ENCODE measurements at regions not wholly inside any gene's neighbourhood (a gene's known extent, or its start where the extent isn't known, plus 50 kb on each side); places are given as distances from the start of the nearest gene placed in this dataset.

DNA sequence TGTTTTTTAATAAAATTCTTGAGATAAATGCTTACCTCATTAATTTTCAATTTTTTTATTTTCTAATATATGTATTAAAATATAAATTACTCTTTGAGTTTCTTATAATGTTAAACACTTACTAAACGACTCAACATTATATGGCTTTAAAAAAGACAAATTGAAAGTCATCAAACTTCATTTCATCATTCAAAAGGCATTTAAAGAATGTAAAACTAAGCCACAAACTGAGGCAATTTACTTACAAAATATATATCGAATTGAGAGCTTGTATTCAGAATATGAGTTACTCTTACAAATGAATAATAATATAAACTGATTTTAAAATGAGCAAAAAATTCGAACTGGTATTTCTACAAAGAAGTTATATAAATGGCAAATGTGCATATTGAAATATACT is 1262.2 kb upstream of the PIK3C3 start:
- no peak for DNase-seq (ENCODE audit: low read depth)
- no peak overlapping the region for H3K4me3 ChIP-seq (ENCODE audit: low read depth, low read length)

DNA sequence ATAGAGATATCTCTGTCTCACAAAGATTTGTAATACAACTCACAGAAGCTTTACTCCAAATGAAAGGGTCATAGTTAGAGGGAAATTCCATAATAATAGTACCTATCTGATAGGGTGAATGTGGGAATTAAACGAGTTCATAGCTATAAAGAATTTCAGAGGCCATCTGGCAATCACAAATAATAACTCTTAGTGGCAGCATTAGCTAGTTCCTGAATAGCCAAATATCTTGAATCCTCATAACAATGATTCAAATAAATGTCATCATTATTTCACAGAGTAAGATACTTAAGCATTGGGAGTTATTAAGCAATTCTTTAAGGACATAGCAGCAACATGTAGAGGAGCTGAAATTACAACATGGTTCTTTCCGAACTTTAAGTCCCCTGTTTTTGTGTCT is 1265.0 kb upstream of the PIK3C3 start:
- DNase-seq (ENCODE audit: low read depth): no peak

DNA sequence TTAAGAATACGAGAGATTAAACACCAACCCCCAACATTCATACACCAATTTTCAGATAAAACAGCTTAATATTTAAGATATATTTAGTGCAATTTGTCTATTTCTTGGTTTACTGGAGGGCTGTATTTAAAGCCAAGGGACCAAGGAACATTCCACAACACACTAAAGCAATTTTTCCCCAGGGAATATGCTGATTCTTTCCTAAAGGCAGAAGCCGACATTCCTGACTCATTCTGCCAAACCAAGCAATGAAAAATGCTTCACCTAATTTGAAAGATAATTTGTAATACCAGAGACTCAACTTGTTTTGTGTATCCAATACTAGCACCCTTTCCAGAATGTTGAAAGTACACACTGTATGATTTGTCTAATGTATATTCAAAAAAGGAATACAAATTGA is 1267.6 kb upstream of the PIK3C3 start:
- H3K4me3 ChIP-seq (ENCODE audit: low read depth, low read length): no peak overlapping the region
- DNase-seq (ENCODE audit: low read depth): peak; percentile 56

More for the DNA sequence above, 1265.0 kb upstream of the PIK3C3 start:
- H3K4me3 ChIP-seq (ENCODE audit: low read depth, low read length): no peak overlapping the region

DNA sequence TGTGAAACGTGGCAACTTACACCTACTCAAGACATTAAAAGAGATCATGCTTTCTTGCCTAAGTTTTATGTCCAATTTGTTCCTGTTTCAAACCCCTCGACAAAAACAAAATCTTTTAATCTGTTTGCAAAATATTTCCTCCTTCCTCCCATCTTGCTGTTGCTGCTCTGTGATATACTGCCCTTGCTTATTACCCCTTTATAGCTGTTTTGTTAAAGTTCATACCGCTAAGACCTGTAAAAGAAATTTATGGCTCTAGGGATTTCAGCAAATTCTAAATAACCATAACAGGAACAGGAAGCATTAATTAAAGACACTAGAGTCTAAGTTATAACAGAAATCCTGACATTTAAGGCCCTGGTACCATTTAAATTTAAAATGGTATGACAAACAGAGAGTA is 1268.2 kb upstream of the PIK3C3 start:
- no peak for DNase-seq (ENCODE audit: low read depth)
- H3K4me3 ChIP-seq (ENCODE audit: low read depth, low read length): no peak overlapping the region

DNA sequence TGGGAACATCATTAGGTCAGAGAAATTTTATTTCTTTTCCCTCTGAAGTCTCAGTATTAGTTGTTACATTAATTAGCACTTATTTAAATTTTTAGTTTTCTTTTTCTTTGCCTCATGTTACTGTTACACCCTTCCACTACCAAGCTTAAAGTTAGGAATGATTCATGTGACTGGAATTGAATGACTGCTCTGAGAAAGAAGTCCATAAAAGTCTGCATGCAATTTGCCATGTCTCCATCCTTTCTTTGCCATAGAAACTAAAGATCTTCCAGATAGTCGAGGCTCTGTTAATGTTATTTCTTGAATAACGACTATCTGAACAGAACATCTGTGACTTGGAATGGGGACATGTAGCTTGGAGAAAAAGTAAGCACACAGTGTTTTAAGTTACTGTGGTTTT is 1269.8 kb upstream of the PIK3C3 start:
- H3K4me3 ChIP-seq (ENCODE audit: low read depth, low read length): no peak overlapping the region
- DNase-seq (ENCODE audit: low read depth): no peak

DNA sequence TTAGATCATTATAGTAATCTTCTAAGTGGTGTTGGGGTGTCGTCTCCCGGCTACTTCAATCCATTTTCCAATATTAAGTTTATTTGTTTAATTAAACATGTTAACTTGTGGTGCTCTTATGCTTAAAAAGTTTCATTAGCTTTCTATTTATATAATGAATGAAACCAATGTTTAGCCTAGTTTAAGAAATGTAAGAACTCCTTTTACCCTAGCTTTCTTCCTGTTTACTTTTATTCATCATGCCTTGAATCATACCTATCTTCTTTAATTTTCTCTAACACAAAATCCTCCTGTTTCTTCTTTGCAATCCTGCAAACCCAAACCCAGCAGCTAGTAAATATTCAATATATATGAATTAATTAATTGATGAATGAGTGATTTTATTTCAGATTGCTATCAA is 1276.7 kb upstream of the PIK3C3 start:
- no peak for DNase-seq (ENCODE audit: low read depth)

DNA sequence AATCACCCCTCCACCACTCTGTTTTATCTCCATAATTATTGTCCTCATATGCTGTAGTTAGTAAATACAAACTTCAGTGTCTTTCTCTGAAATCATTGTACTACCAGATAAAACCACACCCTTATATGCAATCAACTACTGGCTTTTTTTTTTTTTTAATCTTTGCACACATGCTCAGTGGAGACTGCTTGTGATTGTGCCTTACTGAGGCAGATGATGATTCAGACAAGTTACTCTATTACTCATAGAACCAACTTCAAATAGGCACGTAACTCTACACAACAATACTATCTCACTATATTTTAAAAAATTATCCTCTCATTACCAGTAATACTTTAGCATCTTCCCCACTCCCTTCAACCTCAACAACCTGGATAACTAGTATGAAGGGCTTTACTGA is 1278.4 kb upstream of the PIK3C3 start:
- DNase-seq (ENCODE audit: low read depth): peak; percentile 18
- no peak overlapping the region for H3K4me3 ChIP-seq (ENCODE audit: low read depth, low read length)

More for the DNA sequence above, 1276.7 kb upstream of the PIK3C3 start:
- no peak overlapping the region for H3K4me3 ChIP-seq (ENCODE audit: low read depth, low read length)

DNA sequence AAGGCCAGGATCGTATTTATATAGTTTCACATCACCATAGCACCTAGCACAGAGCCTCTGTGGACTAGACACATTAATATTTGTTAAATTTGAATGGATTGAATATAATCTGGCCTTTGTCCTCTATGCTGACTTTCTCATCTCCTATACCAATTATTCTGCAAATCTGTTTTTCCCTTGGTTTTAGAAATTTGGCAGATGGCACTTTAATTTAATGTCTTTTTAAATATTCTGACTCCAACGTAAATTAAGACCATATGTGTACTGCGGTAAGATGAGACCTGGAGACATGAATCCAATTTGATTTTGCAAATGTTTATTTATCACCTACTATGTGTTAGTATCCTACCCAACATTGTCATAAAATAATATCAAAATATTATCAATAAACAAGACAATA is 1281.9 kb upstream of the PIK3C3 start:
- H3K4me3 ChIP-seq (ENCODE audit: low read depth, low read length): no peak overlapping the region
- no peak for DNase-seq (ENCODE audit: low read depth)

DNA sequence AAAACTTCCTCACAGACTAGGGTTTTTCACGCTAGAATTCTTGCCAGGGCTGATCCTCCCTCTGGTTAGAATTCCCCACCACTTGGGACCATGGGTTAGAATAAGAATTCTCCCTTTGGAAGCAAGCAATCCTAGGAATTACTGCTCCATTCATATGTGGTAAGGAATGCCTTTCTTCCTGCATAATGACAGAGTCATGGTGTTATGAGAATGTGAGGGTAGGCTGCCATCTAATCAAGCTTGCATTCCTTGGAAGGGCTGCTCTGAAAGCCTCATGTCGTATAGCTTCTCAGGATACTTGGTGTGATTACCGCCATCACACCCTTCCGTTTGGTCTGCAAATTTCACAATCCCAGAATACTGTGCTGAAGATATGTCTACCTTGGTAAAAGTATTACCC is 1282.4 kb upstream of the PIK3C3 start:
- DNase-seq (ENCODE audit: low read depth): no peak
- no peak overlapping the region for H3K4me3 ChIP-seq (ENCODE audit: low read depth, low read length)

DNA sequence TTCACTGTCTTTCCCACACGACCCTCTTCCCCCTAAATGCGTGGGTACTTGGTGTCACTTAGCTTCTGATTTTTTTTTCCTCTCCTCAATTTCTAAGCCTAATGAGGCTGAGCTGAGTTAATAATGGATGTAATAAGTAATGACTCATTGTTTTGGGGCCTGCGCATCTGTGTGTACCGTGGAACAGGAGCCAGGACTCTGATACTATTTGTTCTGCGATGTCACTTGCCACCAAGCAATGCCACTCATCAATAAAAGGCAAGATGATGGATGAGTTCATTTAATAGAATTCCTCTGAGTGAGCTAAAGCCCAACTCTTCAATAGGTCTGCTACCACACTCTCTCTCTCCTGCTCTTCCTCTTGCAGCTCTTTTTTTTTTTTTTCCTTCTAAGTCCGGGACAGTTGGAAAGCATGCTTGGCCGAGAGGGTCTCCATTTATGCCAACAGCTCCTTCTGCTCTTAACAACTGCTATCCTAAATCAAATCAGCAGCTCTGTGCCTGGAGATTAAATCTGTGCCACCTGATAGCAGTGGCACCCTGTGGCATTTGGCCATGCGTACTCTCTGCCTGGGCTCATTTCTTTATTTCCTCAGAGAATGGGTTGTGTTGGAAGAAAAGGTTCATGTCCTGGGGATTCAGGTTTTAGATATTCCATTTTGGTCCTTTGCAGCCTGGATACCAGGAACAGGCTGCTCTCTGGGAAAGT is 1284.2 kb upstream of the PIK3C3 start:
- no peak for DNase-seq (ENCODE audit: low read depth)
- no peak overlapping the region for H3K4me3 ChIP-seq (ENCODE audit: low read depth, low read length)

DNA sequence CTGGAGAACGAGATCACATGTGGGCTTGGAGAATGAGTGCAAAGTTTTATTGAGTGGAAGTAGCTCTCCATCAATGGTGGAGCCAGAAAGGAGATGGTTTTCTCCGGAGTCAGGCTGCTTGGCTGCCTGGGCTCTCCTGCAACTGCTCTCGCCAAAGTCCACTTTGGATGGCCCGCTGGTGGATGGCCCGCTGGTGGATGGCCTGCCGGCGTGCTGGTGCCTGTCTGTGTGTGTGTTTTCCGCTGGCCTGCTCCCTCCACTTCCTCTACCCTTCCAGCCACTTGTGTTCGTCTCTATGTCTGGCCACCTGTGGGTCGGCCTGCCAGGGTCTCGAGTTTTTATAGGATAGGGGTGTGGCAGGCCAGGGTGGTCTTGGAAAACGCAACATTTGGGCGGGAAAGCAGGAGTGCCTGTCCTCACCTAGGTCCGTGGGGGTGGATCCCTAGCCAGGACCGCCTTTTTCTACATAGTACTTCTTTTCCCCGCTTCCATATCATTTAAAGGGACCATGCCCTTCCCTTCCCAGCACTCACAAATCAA is 1292.1 kb upstream of the PIK3C3 start:
- no peak overlapping the region for H3K4me3 ChIP-seq (ENCODE audit: low read depth, low read length)
- no peak for DNase-seq (ENCODE audit: low read depth)

DNA sequence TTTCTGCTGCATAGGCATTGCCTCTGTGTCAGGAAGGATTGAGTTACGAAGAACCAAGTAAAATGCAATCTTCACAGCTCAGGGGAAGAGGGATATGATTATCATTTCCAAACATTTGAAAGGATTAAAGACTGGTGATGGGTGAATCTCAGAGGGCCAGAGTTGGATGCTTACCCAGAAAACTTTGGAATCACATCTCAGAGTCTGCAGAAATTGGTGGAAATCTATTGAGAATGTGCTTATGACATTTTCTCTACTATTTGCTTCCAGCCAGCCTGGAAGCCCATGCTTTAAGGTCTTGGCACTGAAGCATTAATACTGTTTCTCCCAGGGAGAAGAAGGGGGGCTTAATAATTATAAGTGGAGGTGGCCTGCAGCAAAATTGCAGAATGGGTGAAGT is 1301.4 kb upstream of the PIK3C3 start:
- no peak overlapping the region for H3K4me3 ChIP-seq (ENCODE audit: low read depth, low read length)
- DNase-seq (ENCODE audit: low read depth): no peak

DNA sequence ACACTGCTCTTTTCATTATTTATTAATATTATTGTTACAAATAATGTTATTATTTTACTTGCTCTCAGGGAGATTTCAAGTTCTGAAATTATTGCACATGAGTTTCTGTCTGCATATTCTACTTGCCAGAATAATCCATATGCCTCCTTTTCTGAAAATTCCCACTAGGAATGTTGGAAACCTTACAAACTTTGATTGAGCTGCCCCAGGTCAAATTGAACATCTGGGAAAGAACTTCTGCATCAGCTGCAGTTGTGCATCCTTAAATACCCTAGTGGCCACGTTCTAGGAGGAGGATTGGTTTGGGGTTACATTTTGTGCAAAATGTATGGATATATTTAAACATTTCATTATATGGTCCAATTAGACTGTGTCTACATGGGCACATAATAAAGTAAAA is 1302.7 kb upstream of the PIK3C3 start:
- H3K4me3 ChIP-seq (ENCODE audit: low read depth, low read length): no peak overlapping the region
- DNase-seq (ENCODE audit: low read depth): no peak

DNA sequence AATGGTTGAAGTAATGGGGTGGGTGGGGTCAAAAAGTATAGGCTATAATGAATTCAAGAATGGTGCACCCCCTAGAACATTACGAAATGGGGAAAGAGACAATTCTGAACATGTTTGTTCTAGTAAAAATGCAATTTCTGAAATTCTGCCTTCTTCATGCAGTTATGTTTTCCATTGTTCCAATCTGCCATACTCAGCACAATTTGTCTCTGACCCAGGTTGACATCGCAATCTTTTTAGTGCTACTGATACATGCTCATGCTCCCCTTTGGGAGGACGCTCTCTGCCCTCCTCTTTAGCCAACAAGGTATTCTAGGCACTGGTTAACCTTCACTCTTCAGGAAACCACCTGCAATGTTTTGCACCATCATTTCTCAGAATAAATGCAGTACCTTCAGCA is 1303.9 kb upstream of the PIK3C3 start:
- no peak overlapping the region for H3K4me3 ChIP-seq (ENCODE audit: low read depth, low read length)
- no peak for DNase-seq (ENCODE audit: low read depth)

DNA sequence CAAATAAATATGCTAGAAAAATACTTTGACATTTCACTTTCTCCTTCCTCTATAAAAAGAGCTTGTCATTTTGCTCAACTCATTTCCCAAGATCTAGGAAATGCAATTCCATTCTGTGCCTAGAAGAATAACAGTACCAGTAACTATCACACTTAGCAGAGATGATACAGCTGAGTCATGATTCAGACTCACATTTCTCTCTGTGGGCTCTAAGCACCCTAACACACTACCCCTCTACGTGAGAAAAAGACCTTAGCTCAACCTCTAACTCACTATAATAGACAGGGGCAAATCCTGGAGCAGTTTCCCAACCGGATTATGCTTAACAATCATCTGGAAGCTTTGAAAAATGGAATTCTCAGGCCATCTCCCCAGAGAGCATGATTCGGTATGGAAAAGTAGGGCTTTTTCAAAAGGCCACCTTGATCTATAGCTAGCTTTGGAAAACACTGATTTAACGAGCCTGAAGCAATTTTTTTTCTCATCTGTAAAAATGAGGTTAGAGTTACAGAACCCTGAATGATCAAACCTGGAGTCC is 1312.3 kb upstream of the PIK3C3 start:
- peak; percentile 57 for DNase-seq (ENCODE audit: low read depth)
- no peak overlapping the region for H3K4me3 ChIP-seq (ENCODE audit: low read depth, low read length)

DNA sequence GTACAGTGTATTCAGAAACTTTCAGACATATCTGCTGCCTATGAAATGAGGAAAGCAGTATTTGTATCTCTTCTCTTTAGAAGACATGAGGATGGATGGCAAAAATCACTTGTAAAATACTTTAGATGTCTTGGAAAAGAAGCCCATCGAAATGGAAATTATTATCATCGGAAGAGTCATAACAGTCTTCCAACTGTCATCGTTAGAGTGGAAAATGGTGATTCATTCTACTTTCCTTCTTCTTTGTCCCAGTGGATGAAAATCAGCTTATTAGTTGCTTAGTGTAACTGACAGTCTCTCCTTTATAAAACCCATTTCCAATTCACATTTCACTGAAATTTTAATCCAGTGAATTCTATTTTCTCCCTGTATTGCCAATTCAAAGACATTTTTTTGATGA is 1323.7 kb upstream of the PIK3C3 start:
- no peak for DNase-seq (ENCODE audit: low read depth)
- H3K4me3 ChIP-seq (ENCODE audit: low read depth, low read length): no peak overlapping the region

DNA sequence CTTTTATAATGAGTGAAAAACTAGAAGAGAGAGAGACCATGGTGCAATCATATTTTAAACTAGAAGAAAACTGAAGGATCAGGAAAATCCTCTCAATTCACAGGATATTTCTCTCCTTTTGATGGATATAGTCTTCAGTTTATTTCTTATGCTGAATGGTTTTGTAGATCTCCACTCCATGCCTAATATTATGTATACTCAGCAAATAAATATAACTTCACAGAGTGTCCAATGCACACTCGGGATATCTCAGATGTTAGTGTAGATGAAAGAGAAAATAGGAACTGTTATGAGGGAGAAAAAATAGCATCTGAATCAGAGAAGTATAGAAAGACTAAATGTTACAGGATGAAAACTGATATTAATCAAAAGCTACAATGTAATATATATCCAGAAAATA is 1324.5 kb upstream of the PIK3C3 start:
- no peak overlapping the region for H3K4me3 ChIP-seq (ENCODE audit: low read depth, low read length)
- no peak for DNase-seq (ENCODE audit: low read depth)

DNA sequence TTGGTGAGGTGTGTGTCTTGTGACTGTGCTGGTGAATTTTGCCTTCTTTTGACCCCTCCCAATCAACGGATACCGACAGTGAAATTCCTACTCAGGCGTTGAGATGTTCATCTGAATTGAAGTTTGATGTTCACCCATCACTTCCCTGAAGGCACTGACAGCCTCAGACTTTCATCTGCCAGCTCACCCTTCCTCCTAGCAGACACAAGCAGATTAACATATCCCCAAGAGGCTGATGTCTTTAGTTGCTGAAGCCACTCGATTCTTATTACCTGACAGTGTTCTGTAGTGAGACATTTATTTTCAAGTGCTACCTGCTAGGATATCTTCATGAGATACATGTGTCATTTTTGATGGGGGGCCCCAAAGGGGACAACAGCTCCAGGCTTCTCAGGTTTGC is 1330.1 kb upstream of the PIK3C3 start:
- no peak overlapping the region for H3K4me3 ChIP-seq (ENCODE audit: low read depth, low read length)
- DNase-seq (ENCODE audit: low read depth): no peak

DNA sequence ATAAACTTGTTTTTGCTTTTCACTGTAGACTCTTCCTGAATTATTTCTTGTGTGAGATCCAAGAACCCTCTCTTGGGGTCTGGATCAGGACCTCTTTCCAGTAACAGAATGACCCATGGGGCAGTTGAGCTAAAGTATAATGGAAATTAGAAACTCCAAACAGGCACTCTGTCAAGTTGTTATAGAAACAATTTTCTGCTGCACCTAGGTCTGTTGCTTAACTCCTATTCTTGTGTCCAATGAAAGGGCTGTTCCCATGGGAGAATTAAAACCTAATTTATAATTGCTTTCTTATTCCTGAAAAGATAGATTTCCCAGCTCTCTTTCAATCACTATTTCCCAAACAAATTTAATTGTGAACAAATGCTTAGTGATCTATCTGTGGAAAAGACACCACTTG is 1341.3 kb upstream of the PIK3C3 start:
- H3K4me3 ChIP-seq (ENCODE audit: low read depth, low read length): no peak overlapping the region

DNA sequence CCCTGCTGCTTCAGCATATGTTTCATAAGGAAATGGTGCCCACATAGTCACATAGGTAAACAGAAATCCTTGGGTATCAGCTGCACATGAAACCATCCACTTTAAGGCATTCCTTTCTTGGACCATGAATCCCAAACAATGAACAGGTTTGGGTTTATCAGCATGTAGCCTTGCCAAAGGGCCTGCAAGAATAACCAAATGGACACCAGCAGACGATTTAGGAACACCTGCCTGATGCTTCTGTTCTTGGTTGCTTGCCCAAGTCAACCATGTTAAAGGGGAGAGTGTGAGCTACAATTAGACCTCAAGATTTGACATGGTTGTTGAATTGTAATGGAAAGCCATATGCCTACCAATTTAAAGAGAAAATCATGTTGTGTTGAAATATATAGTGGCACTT is 1342.7 kb upstream of the PIK3C3 start:
- no peak overlapping the region for H3K4me3 ChIP-seq (ENCODE audit: low read depth, low read length)
- DNase-seq (ENCODE audit: low read depth): no peak

More for the DNA sequence above, 1341.3 kb upstream of the PIK3C3 start:
- no peak for DNase-seq (ENCODE audit: low read depth)

DNA sequence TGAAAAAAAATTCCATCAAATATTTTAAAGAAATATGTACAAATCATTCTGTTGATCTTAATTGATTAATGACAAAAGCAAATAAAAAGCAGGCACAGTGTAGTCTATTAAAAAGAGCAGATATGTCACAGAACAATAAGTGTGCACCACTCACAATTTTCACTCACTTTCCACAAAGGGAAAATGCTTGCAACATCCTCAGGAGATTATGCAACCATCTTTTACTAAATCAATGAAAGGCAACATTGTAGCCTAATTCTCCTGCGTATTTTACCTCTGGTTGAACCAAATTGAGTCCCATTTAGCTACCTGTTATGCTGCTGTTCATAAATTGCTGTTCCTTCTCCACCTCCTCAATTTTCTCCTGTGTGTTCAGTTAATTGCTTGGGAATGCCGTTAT is 1346.8 kb upstream of the PIK3C3 start:
- peak; percentile 4 for DNase-seq (ENCODE audit: low read depth)
- no peak overlapping the region for H3K4me3 ChIP-seq (ENCODE audit: low read depth, low read length)

Data from skeletal muscle cell (primary cell).